Neural crest cell (in vitro differentiated cells): ENCODE measurements at regions not wholly inside any gene's neighbourhood (a gene's known extent, or its start where the extent isn't known, plus 50 kb on each side); places are given as distances from the start of the nearest gene placed in this dataset.
A peak's percentile ranks its signal among the peaks of the same experiment; 100 is the strongest.

Experiments used
- DNase-seq: peaks from one replicate; pipeline ENCODE4 v3.0.0; 2021; ENCODE audit warnings: low read depth, mixed read lengths, low spot score
- H3K27ac Mint-ChIP-seq: one replicate; pipeline ENCODE4 v1.8.0; 2021; ENCODE audit warnings: mild to moderate bottlenecking, mixed read lengths; ENCODE audit not compliant: unreplicated experiment
- H3K27me3 Mint-ChIP-seq: 2 replicates; pipeline ENCODE4 v1.8.0; 2021; ENCODE audit warnings: low read depth, mild to moderate bottlenecking, mixed read lengths
- H3K36me3 Mint-ChIP-seq: 2 replicates; pipeline ENCODE4 v1.8.0; 2021; ENCODE audit warnings: low read depth, mild to moderate bottlenecking, mixed read lengths
- H3K4me1 Mint-ChIP-seq: 2 replicates; pipeline ENCODE4 v1.8.0; 2021; ENCODE audit warnings: mixed read lengths
- H3K4me3 Mint-ChIP-seq: one replicate; pipeline ENCODE4 v1.8.0; 2021; ENCODE audit warnings: mild to moderate bottlenecking, mixed read lengths
- H3K9me3 Mint-ChIP-seq: 2 replicates; pipeline ENCODE4 v1.8.0; 2021; ENCODE audit warnings: mixed read lengths
- TF ChIP-seq, protein P1 (sequence below): fragments of 200-600 bp; sonication (generic); conservative IDR thresholded peaks from 2 replicates; pipeline ENCODE4 v1.5.0; 2021; ENCODE audit warnings: antibody characterized with exemption, mild to moderate bottlenecking

- Mint-ChIP-seq H3K36me3 (no peaks in the 10 kb centered on the region), H3K27me3 (no peaks in the 10 kb centered on the region), H3K4me1 (peaks cover 4% of the 10 kb centered on the region), H3K27ac (no peak overlapping the region), H3K9me3 (no peaks in the 10 kb centered on the region), H3K4me3 (no peak overlapping the region)
- TF ChIP-seq, protein P1, sequence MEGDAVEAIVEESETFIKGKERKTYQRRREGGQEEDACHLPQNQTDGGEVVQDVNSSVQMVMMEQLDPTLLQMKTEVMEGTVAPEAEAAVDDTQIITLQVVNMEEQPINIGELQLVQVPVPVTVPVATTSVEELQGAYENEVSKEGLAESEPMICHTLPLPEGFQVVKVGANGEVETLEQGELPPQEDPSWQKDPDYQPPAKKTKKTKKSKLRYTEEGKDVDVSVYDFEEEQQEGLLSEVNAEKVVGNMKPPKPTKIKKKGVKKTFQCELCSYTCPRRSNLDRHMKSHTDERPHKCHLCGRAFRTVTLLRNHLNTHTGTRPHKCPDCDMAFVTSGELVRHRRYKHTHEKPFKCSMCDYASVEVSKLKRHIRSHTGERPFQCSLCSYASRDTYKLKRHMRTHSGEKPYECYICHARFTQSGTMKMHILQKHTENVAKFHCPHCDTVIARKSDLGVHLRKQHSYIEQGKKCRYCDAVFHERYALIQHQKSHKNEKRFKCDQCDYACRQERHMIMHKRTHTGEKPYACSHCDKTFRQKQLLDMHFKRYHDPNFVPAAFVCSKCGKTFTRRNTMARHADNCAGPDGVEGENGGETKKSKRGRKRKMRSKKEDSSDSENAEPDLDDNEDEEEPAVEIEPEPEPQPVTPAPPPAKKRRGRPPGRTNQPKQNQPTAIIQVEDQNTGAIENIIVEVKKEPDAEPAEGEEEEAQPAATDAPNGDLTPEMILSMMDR, result no peak
- no peak for DNase-seq
Observed at GRCh38 chr12:128120035-128120434, 146.9 kb upstream of the TMEM132C start.

DNA sequence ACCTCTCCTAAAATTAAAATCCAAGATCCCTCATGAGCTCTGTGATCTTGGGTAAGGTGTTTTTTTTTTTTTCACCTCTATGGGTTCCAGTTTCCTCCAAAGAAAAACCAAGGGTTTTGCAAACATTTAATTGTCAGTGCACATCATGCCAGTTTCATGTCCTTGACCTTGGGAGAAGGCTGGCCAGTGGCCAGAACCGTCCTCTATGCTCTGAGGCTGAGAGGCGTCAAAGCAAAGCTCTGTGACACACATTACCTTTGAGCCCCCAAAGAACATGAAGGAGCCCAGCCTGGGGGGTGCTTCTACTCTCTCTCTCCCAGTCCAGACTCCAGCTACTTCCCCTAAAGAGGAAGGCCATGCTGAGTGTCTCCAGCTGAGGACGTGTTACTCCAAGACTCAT is 145.5 kb upstream of the TMEM132C start:
- DNase-seq, result no peak
- no peaks in the 10 kb centered on the region for H3K9me3 Mint-ChIP-seq
- no peaks in the 10 kb centered on the region for H3K36me3 Mint-ChIP-seq
- TF ChIP-seq, protein P1, result no peak
- peaks cover 4% of the 10 kb centered on the region for H3K4me1 Mint-ChIP-seq
- no peaks in the 10 kb centered on the region for H3K27me3 Mint-ChIP-seq
- no peak overlapping the region for H3K27ac Mint-ChIP-seq
- H3K4me3 Mint-ChIP-seq, result no peak overlapping the region

DNA sequence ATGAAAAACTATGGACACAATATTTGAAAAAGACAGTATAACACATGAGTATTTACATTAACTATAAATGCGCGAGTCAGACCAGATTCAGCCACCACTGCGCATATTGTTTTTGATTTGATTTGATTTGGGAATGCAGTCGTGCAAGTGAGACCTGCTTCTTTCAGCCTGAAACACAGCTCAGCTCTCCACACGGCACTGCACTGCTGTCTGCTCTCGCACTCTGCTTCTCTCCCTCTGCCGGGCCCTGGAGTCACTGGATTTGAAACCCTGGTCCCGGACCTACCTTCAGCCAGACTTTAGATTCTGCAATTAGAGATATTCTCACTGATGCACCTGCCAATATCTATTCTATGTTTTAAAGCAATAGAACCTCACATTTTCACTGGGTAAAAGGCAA is 143.9 kb upstream of the TMEM132C start:
- Mint-ChIP-seq H3K9me3 (no peaks in the 10 kb centered on the region), H3K4me3 (no peak overlapping the region), H3K36me3 (no peaks in the 10 kb centered on the region), H3K27ac (peak overlapping the region; percentile 43), H3K4me1 (peaks cover 4% of the 10 kb centered on the region), H3K27me3 (no peaks in the 10 kb centered on the region)
- no peak for DNase-seq
- TF ChIP-seq, protein P1, result no peak

- TF ChIP-seq, protein P1, result no peak
- no peak for DNase-seq
- Mint-ChIP-seq H3K4me1 (no peaks in the 10 kb centered on the region), H3K9me3 (no peaks in the 10 kb centered on the region), H3K4me3 (no peak overlapping the region), H3K36me3 (no peaks in the 10 kb centered on the region), H3K27me3 (no peaks in the 10 kb centered on the region), H3K27ac (no peak overlapping the region)
Observed at GRCh38 chr12:128131955-128132354, 135.0 kb upstream of the TMEM132C start.

DNA sequence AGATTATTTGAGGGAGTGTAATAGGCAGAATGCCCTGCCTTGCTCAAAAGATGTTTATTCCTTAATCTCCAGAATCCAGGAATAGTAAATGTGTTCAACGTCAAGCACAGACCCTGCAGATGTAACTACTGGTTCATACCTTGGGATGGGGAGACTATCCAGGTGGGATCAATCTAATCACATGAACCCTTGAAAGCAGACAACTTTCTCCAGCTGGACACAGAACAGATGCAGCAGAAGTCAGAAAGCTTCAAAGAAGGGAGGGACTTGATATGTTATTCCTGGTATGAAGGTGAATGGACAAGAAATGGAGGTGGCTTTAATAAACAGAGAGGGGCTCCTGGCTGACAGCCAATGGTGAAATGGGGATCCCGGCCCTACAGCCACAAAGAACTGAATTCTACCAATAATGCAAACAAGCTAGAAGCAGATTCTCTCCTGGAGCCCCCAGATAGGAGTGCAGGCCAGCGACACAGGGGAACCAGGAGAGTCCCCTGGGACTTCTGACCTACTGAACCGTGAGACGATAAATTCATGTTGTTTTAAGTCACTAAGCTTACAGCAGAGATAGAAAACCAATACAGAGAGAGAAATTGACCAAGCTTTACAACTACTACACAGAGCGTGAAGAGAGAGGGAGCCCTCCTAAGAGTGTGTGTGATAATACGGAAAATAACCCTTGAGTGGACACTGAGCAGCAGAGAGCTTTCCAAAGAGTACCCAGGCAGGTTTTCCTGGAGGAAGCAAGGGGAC is 133.5 kb upstream of the TMEM132C start:
- H3K9me3 Mint-ChIP-seq, result no peaks in the 10 kb centered on the region

More for the DNA sequence above, 133.5 kb upstream of the TMEM132C start:
- Mint-ChIP-seq H3K4me1 (no peaks in the 10 kb centered on the region), H3K36me3 (no peaks in the 10 kb centered on the region), H3K4me3 (no peak overlapping the region), H3K27ac (no peak overlapping the region), H3K27me3 (no peaks in the 10 kb centered on the region)
- no peak for DNase-seq
- TF ChIP-seq, protein P1, result no peak
